NCI-H1930 (cell line): ENCODE measurements at regions not wholly inside any gene's neighbourhood (a gene's known extent, or its start where the extent isn't known, plus 50 kb on each side); places are given as distances from the start of the nearest gene placed in this dataset.

Source experiments
- DNase-seq, 2 experiments: peaks; one replicate each; lab custom pipeline; 2025; lab: John Stamatoyannopoulos, UW

GRCh38 chr5:67366691-67367395 is 170.2 kb upstream of the CD180 start:
- DNase-seq: no peak

- no peak for DNase-seq
Measured at GRCh38 chr5:67366276-67366675, 169.7 kb upstream of the CD180 start.

GRCh38 chr5:67364381-67364970 is 167.9 kb upstream of the CD180 start:
- no peak for DNase-seq

GRCh38 chr5:67363963-67364362 is 167.4 kb upstream of the CD180 start:
- DNase-seq: no peak

- DNase-seq: no peak
Measured at GRCh38 chr5:67363180-67363709, 166.6 kb upstream of the CD180 start.

- DNase-seq: no peak
Measured at GRCh38 chr5:67361932-67362729, 165.5 kb upstream of the CD180 start.

- no peak for DNase-seq
Measured at GRCh38 chr5:67360047-67360446, 163.4 kb upstream of the CD180 start.

GRCh38 chr5:67358186-67358585 is 161.6 kb upstream of the CD180 start:
- DNase-seq: no peak

- DNase-seq: no peak
Measured at GRCh38 chr5:67355120-67355713, 158.6 kb upstream of the CD180 start.

GRCh38 chr5:67353500-67354450 is 157.2 kb upstream of the CD180 start:
- peak in 1 of 2 experiments; percentile 4 for DNase-seq

- DNase-seq: peak in 1 of 2 experiments; percentile 30
Measured at GRCh38 chr5:67350618-67351201, 154.1 kb upstream of the CD180 start.

GRCh38 chr5:67350185-67350584 is 153.6 kb upstream of the CD180 start:
- peak in 1 of 2 experiments; percentile 28 for DNase-seq

- no peak for DNase-seq
Measured at GRCh38 chr5:67347821-67348220, 151.2 kb upstream of the CD180 start.

GRCh38 chr5:67346611-67347010 is 150.0 kb upstream of the CD180 start:
- DNase-seq: no peak

GRCh38 chr5:67344870-67345269 is 148.3 kb upstream of the CD180 start:
- DNase-seq: no peak

GRCh38 chr5:67343835-67344234 is 147.2 kb upstream of the CD180 start:
- DNase-seq: no peak

GRCh38 chr5:67341478-67341877 is 144.9 kb upstream of the CD180 start:
- no peak for DNase-seq

GRCh38 chr5:67339219-67339767 is 142.7 kb upstream of the CD180 start:
- no peak for DNase-seq

- no peak for DNase-seq
Measured at GRCh38 chr5:67338421-67338820, 141.8 kb upstream of the CD180 start.

- no peak for DNase-seq
Measured at GRCh38 chr5:67337751-67338150, 141.2 kb upstream of the CD180 start.

- no peak for DNase-seq
Measured at GRCh38 chr5:67335426-67335825, 138.8 kb upstream of the CD180 start.
